ENCODE measurements at regions not wholly inside any gene's neighbourhood (a gene's known extent, or its start where the extent isn't known, plus 50 kb on each side); places are given as distances from the start of the nearest gene placed in this dataset.

- no peaks in the 10 kb centered on the region for H3K9me3 ChIP-seq (ENCODE audit: control insufficient read depth in 2 of 3, insufficient read depth in 1 of 3, low read length in 3 of 3)
- H3K27ac ChIP-seq (ENCODE audit: low read depth in 2 of 2, low read length in 2 of 2) = no peak overlapping the region
- FAIRE-seq (no peak), DNase-seq (no peak)
- TF ChIP-seq CTCF (IDR thresholded peaks at IDR 0.05; ENCODE audit: borderline replicate concordance, extremely low read depth, insufficient read depth) = no peak
- intact Hi-C loops (cut with DNase I) = no loop called here
- no peaks in the 10 kb centered on the region for H3K36me3 ChIP-seq (ENCODE audit: control insufficient read depth in 2 of 3, insufficient read depth in 3 of 3, low read length in 3 of 3)
- no peaks in the 10 kb centered on the region for H3K4me1 ChIP-seq (ENCODE audit: control insufficient read depth in 2 of 3, insufficient read depth in 2 of 3, low read depth in 1 of 3, low read length in 3 of 3)
- H3K9ac ChIP-seq (ENCODE audit: low read length in 3 of 3) = no peak overlapping the region
- H3K4me3 ChIP-seq (ENCODE audit: low read length in 3 of 3) = no peak overlapping the region
- H3K27me3 ChIP-seq (ENCODE audit: control insufficient read depth, insufficient read depth, low read length) = no peaks in the 10 kb centered on the region
These were observed 431.0 kb upstream of the BRINP3 start for GRCh38 chr1:190908691-190909090.

GRCh38 chr1:190935925-190936324 is 458.3 kb upstream of the BRINP3 start:
- no peaks in the 10 kb centered on the region for H3K4me1 ChIP-seq (ENCODE audit: control insufficient read depth in 2 of 3, insufficient read depth in 2 of 3, low read depth in 1 of 3, low read length in 3 of 3)
- FAIRE-seq (no peak), DNase-seq (no peak)
- no peak for TF ChIP-seq CTCF (IDR thresholded peaks at IDR 0.05; ENCODE audit: borderline replicate concordance, extremely low read depth, insufficient read depth)
- no peak overlapping the region for H3K27ac ChIP-seq (ENCODE audit: low read depth in 2 of 2, low read length in 2 of 2)
- H3K9me3 ChIP-seq (ENCODE audit: control insufficient read depth in 2 of 3, insufficient read depth in 1 of 3, low read length in 3 of 3) = no peaks in the 10 kb centered on the region
- intact Hi-C loops (cut with DNase I) = no loop called here
- no peak overlapping the region for H3K9ac ChIP-seq (ENCODE audit: low read length in 3 of 3)
- H3K36me3 ChIP-seq (ENCODE audit: control insufficient read depth in 2 of 3, insufficient read depth in 3 of 3, low read length in 3 of 3) = no peaks in the 10 kb centered on the region
- H3K4me3 ChIP-seq (ENCODE audit: low read length in 3 of 3) = no peak overlapping the region
- no peaks in the 10 kb centered on the region for H3K27me3 ChIP-seq (ENCODE audit: control insufficient read depth, insufficient read depth, low read length)

GRCh38 chr1:190936337-190936736 is 458.7 kb upstream of the BRINP3 start:
- DNase-seq = no peak
- Histone ChIP-seq H3K4me3 (ENCODE audit: low read length in 3 of 3) (no peak overlapping the region), H3K27me3 (ENCODE audit: control insufficient read depth, insufficient read depth, low read length) (no peaks in the 10 kb centered on the region), H3K36me3 (ENCODE audit: control insufficient read depth in 2 of 3, insufficient read depth in 3 of 3, low read length in 3 of 3) (no peaks in the 10 kb centered on the region), H3K9me3 (ENCODE audit: control insufficient read depth in 2 of 3, insufficient read depth in 1 of 3, low read length in 3 of 3) (no peaks in the 10 kb centered on the region), H3K4me1 (ENCODE audit: control insufficient read depth in 2 of 3, insufficient read depth in 2 of 3, low read depth in 1 of 3, low read length in 3 of 3) (no peaks in the 10 kb centered on the region), H3K27ac (ENCODE audit: low read depth in 2 of 2, low read length in 2 of 2) (no peak overlapping the region), H3K9ac (ENCODE audit: low read length in 3 of 3) (no peak overlapping the region)
- FAIRE-seq = no peak
- intact Hi-C loops (cut with DNase I) = no loop called here
- TF ChIP-seq CTCF (IDR thresholded peaks at IDR 0.05; ENCODE audit: borderline replicate concordance, extremely low read depth, insufficient read depth) = no peak

GRCh38 chr1:190940951-190941350 is 463.3 kb upstream of the BRINP3 start:
- DNase-seq (no peak), FAIRE-seq (no peak)
- H3K4me3 ChIP-seq (ENCODE audit: low read length in 3 of 3) = no peak overlapping the region
- H3K36me3 ChIP-seq (ENCODE audit: control insufficient read depth in 2 of 3, insufficient read depth in 3 of 3, low read length in 3 of 3) = no peaks in the 10 kb centered on the region
- intact Hi-C loops (cut with DNase I) = no loop called here
- H3K4me1 ChIP-seq (ENCODE audit: control insufficient read depth in 2 of 3, insufficient read depth in 2 of 3, low read depth in 1 of 3, low read length in 3 of 3) = no peaks in the 10 kb centered on the region
- H3K27ac ChIP-seq (ENCODE audit: low read depth in 2 of 2, low read length in 2 of 2) = no peak overlapping the region
- no peak for TF ChIP-seq CTCF (IDR thresholded peaks at IDR 0.05; ENCODE audit: borderline replicate concordance, extremely low read depth, insufficient read depth)
- H3K9me3 ChIP-seq (ENCODE audit: control insufficient read depth in 2 of 3, insufficient read depth in 1 of 3, low read length in 3 of 3) = no peaks in the 10 kb centered on the region
- no peak overlapping the region for H3K9ac ChIP-seq (ENCODE audit: low read length in 3 of 3)
- H3K27me3 ChIP-seq (ENCODE audit: control insufficient read depth, insufficient read depth, low read length) = no peaks in the 10 kb centered on the region

Data from kidney (tissue), 13 donors.